Neural cell (in vitro differentiated cells): ENCODE measurements at regions not wholly inside any gene's neighbourhood (a gene's known extent, or its start where the extent isn't known, plus 50 kb on each side); places are given as distances from the start of the nearest gene placed in this dataset.
"Not testable (repeated sequence)": the region's sequence is repeated elsewhere in the genome, so short reads cannot be mapped to it uniquely, and the experiment has no call there.

Source experiments
- H2AFZ ChIP-seq: fragments of 200-600, 300-800 bp; sonication (generic), shearing (Covaris generic); 2 replicates; pipeline ENCODE4 v1.6.0; 2014; ENCODE audit warnings: low read depth, mild to moderate bottlenecking, antibody characterized with exemption, low read length, moderate library complexity
- H3F3A ChIP-seq: fragments of 200-600 bp; shearing (Covaris generic); 2 replicates; pipeline ENCODE4 v1.6.1; 2016; ENCODE audit warnings: mild to moderate bottlenecking, moderate library complexity, mixed read lengths, antibody characterized with exemption, low read length; ENCODE audit not compliant: insufficient read depth, poor library complexity, severe bottlenecking
- H3K27ac ChIP-seq: fragments of 200-600, 300-800 bp; sonication (generic), shearing (Covaris generic); 2 replicates; pipeline ENCODE4 v1.5.1; 2014; ENCODE audit warnings: mild to moderate bottlenecking, low read length, moderate library complexity
- H3K27me3 ChIP-seq: fragments of 300-800, 200-600 bp; sonication (generic), shearing (Covaris generic); 2 replicates; pipeline ENCODE4 v1.6.0; 2014; ENCODE audit warnings: mild to moderate bottlenecking, low read depth, low read length, moderate library complexity; ENCODE audit not compliant: insufficient read depth
- H3K36me3 ChIP-seq: fragments of 300-800, 200-600 bp; sonication (generic), shearing (Covaris generic); 2 replicates; pipeline ENCODE4 v1.5.1; 2014; ENCODE audit warnings: mild to moderate bottlenecking, antibody characterized with exemption, low read length, moderate library complexity; ENCODE audit not compliant: insufficient read depth
- H3K4me2 ChIP-seq: fragments of 300-800, 200-600 bp; sonication (generic), shearing (Covaris generic); 2 replicates; pipeline ENCODE4 v1.6.0; 2014; ENCODE audit warnings: mild to moderate bottlenecking, low read length
- H3K4me3 ChIP-seq: fragments of 300-800, 200-600 bp; sonication (generic), shearing (Covaris generic); 2 replicates; pipeline ENCODE4 v1.5.1; 2014; ENCODE audit warnings: mild to moderate bottlenecking, low read length, moderate library complexity
- H3K79me2 ChIP-seq: fragments of 200-600 bp; shearing (Covaris generic); replicated peaks from 2 replicates; pipeline ENCODE4 v1.6.0; 2014; ENCODE audit warnings: mild to moderate bottlenecking, low read length, moderate library complexity; ENCODE audit not compliant: insufficient read depth
- H3K9ac ChIP-seq: fragments of 300-800, 200-600 bp; sonication (generic), shearing (Covaris generic); 2 replicates; pipeline ENCODE4 v1.6.1; 2016; ENCODE audit warnings: mild to moderate bottlenecking, low read length, mixed read lengths
- H3K9me2 ChIP-seq: fragments of 200-600 bp; shearing (Covaris generic); 2 replicates; pipeline ENCODE4 v1.6.1; 2016; ENCODE audit warnings: mild to moderate bottlenecking, low read length, mixed read lengths; ENCODE audit not compliant: insufficient read depth
- H3K9me3 ChIP-seq: fragments of 200-600, 300-800 bp; sonication (generic), shearing (Covaris generic); 2 replicates; pipeline ENCODE4 v1.6.1; 2016; ENCODE audit warnings: mild to moderate bottlenecking, mixed run types, low read length, moderate library complexity, mixed read lengths
- H4K20me1 ChIP-seq: fragments of 200-600 bp; shearing (Covaris generic); 2 replicates; pipeline ENCODE4 v1.6.1; 2016; ENCODE audit warnings: mild to moderate bottlenecking, mixed run types; ENCODE audit not compliant: insufficient read depth

DNA sequence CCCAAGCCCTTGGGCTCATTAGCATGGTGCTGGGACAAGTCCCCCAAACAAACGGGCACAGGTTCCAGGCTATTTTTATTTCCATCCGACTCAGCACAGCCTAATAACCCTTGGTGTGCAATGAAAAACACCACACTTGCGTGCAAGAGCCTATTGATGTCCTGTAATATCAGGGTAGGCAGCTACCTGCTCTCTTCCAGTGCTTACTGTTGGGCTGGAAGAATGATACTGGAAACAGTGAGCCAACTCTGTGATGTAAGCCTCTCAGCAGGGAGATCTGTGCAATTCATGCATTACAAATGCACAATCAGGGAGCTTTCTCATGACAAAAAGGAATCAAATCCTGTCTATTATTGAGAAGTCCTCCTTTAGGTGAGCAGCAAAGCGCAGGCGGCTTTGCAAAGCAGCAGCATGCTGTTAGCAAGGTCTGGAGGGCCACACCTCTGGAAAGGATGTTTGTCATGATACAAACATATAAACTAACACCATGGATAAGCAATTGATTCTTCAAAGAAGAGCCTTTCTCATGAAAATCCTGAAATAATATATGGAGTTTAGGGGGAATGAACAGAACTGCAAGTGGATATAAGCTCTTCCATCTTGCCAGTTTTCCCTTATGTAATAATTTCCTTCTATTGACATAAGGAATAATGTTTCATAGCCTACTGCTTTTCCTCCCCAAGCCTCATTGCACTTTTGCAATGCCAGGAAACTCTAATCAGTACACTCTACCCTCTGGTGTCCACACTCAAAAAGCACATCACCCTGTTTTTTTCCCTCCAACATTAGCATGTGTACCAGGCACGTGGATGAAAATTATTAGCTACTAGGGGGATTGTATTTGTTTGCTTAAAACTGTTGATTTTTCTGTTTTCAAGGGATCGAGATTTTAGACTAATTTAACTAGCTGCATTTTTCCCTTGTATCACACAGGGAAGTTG is 151.1 kb downstream of the ATP6V0E2 start:
- H3K9me2 ChIP-seq, H2AFZ ChIP-seq, H3K36me3 ChIP-seq, H3K4me2 ChIP-seq, H4K20me1 ChIP-seq, H3K9ac ChIP-seq, H3K9me3 ChIP-seq, H3F3A ChIP-seq, H3K27ac ChIP-seq, H3K79me2 ChIP-seq, H3K27me3 ChIP-seq, H3K4me3 ChIP-seq: not testable (repeated sequence)

- not testable (repeated sequence) for H2AFZ ChIP-seq, H3K9ac ChIP-seq, H3K9me3 ChIP-seq, H3K4me3 ChIP-seq, H3K9me2 ChIP-seq, H3K79me2 ChIP-seq, H3K27me3 ChIP-seq, H3K4me2 ChIP-seq, H4K20me1 ChIP-seq, H3K36me3 ChIP-seq, H3F3A ChIP-seq, H3K27ac ChIP-seq
These were observed 152.0 kb downstream of the ATP6V0E2 start for GRCh38 chr7:150025802-150026201.

DNA sequence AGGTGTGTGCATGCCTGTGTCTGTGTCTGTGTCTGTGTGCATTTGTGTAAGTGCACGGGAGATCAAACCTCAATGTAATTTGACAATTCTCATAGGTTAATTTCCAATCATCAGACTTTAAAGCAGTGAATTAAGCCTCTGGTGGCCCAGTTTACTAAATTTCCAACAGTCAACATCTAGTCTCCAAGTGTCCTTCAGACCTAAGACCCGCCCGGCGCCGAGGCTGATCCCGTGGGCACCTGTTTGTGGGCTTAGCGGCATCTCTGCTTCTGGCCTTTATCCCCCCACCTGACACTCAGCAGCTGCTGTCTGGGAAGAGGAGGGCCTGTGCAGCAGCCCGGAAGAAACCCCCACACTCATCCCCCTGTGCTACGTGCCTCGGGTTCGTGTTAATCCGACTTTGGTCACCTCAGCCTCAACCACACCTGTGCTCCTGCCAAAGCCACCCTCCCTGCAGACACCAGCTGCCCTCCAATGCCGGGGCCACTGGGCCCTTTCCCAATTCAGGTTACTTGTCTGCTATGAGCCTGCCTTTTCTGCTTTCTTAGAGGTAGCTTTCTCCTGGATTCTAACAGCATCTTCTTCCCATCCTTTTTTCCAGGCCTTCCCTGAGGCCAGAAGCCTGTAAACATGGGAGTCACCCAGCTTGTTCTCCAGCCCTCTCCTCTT is 154.7 kb downstream of the ATP6V0E2 start:
- not testable (repeated sequence) for H4K20me1 ChIP-seq, H3K9me3 ChIP-seq, H3K27me3 ChIP-seq, H3K9me2 ChIP-seq, H3K4me2 ChIP-seq, H3K79me2 ChIP-seq, H3K4me3 ChIP-seq, H3K9ac ChIP-seq, H2AFZ ChIP-seq, H3F3A ChIP-seq, H3K36me3 ChIP-seq, H3K27ac ChIP-seq

DNA sequence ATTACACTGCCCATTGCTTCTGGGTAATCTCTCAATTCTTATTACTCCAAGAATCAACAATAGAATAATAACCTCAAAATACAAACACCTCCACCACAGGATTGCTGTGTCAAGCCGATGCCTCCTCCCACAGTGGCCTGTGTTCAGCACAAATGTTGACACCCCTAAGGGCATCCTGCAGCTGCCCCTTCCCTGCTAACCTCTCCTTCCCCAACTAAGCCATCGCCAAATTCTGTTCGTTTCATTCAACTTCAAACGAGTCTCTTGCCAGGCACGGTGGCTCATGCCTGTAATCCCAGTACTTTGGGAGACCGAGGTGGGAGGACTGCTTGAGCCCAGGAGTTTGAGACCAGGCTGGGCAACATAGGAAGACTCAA is 155.2 kb downstream of the ATP6V0E2 start:
- H4K20me1 ChIP-seq, H3K4me2 ChIP-seq, H3K9ac ChIP-seq, H3K36me3 ChIP-seq, H3F3A ChIP-seq, H2AFZ ChIP-seq, H3K4me3 ChIP-seq, H3K27ac ChIP-seq, H3K9me2 ChIP-seq, H3K79me2 ChIP-seq, H3K9me3 ChIP-seq, H3K27me3 ChIP-seq: not testable (repeated sequence)

- not testable (repeated sequence) for H3K4me2 ChIP-seq, H3F3A ChIP-seq, H3K4me3 ChIP-seq, H3K9ac ChIP-seq, H3K79me2 ChIP-seq, H3K27ac ChIP-seq, H4K20me1 ChIP-seq, H3K36me3 ChIP-seq, H3K9me3 ChIP-seq, H3K27me3 ChIP-seq, H3K9me2 ChIP-seq, H2AFZ ChIP-seq
These were observed 158.0 kb downstream of the ATP6V0E2 start for GRCh38 chr7:150031733-150032132.

GRCh38 chr7:150033711-150034110 is 159.9 kb downstream of the ATP6V0E2 start:
- H2AFZ ChIP-seq, H3K27ac ChIP-seq, H3K9me3 ChIP-seq, H3F3A ChIP-seq, H3K36me3 ChIP-seq, H4K20me1 ChIP-seq, H3K27me3 ChIP-seq, H3K9me2 ChIP-seq, H3K4me2 ChIP-seq, H3K79me2 ChIP-seq, H3K9ac ChIP-seq, H3K4me3 ChIP-seq: not testable (repeated sequence)

DNA sequence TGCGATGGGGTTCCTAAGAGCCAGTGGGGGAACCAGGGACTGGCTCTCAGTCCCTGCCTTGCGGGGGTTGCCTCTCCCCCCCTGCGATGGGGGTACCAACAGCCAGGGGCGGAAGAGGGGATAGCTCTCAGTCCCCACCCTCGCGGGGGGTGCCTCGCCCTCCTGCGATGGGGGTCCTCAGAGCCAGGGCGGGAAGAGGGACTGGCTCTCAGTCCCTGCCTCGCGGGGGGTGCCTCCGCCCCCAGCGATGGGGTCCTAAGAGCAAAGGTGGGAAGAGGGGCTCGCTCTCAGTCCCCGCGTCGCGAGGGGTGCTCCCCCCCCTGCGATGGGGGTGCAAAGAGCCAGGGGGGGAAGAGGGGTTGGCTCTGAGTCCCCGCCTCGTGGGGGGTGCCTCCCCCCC is 162.0 kb downstream of the ATP6V0E2 start:
- not testable (repeated sequence) for H3F3A ChIP-seq, H3K4me2 ChIP-seq, H3K9me3 ChIP-seq, H3K4me3 ChIP-seq, H3K79me2 ChIP-seq, H2AFZ ChIP-seq, H3K9ac ChIP-seq, H3K9me2 ChIP-seq, H3K36me3 ChIP-seq, H3K27me3 ChIP-seq, H3K27ac ChIP-seq, H4K20me1 ChIP-seq

- H3K36me3 ChIP-seq, H3K4me3 ChIP-seq, H3F3A ChIP-seq, H3K9ac ChIP-seq, H4K20me1 ChIP-seq, H3K9me3 ChIP-seq, H3K27me3 ChIP-seq, H3K79me2 ChIP-seq, H2AFZ ChIP-seq, H3K9me2 ChIP-seq, H3K27ac ChIP-seq, H3K4me2 ChIP-seq: not testable (repeated sequence)
These were observed 165.3 kb downstream of the ATP6V0E2 start for GRCh38 chr7:150039061-150039460.
